H1 (cell line): ENCODE measurements at regions not wholly inside any gene's neighbourhood (a gene's known extent, or its start where the extent isn't known, plus 50 kb on each side); places are given as distances from the start of the nearest gene placed in this dataset.

Source experiments
- BACH1 ChIP-seq: IDR thresholded peaks from 2 replicates; pipeline ENCODE4 v1.6.1; 2012; ENCODE audit warnings: low read length, improper control_type of control experiment
- CBX5 ChIP-seq: fragments of 300-800, 300-1000 bp; sonication (generic); IDR thresholded peaks from 2 replicates; pipeline ENCODE4 v1.7.1; 2016; ENCODE audit warnings: antibody characterized with exemption, low read length, low read depth
- CEBPB ChIP-seq: IDR thresholded peaks from 2 replicates; pipeline ENCODE4 v1.6.1; 2012; ENCODE audit warnings: low read depth, low read length
- EZH2 ChIP-seq: fragments of 200-600 bp; sonication (generic); IDR thresholded peaks from 2 replicates; pipeline ENCODE4 v1.7.1; 2012; ENCODE audit warnings: low read depth, mild to moderate bottlenecking, moderate library complexity, low read length, inconsistent platforms; ENCODE audit not compliant: severe bottlenecking
- HDAC2 ChIP-seq, 2 experiments: fragments of 300-600 bp in 1 of 2; sonication (generic) in 1 of 2; IDR thresholded peaks; 2 replicates each; pipeline ENCODE4 v1.6.1; 2011 to 2012; ENCODE audit warnings: low read depth in 2 of 2, low read length in 2 of 2, mild to moderate bottlenecking in 2 of 2, moderate library complexity in 2 of 2, borderline replicate concordance in 1 of 2, inconsistent platforms in 1 of 2
- JUN ChIP-seq: IDR thresholded peaks from 2 replicates; pipeline ENCODE4 v1.6.1; 2011; ENCODE audit warnings: low read depth, mild to moderate bottlenecking, improper control_type of control experiment, low read length
- POLR2AphosphoS5 ChIP-seq: IDR thresholded peaks from 2 replicates; pipeline ENCODE4 v1.6.1; 2011; ENCODE audit warnings: low read depth, low read length
- RAD21 ChIP-seq, 2 experiments: IDR thresholded peaks in 1 of 2; conservative IDR thresholded peaks in 1 of 2; 2 replicates each; pipeline ENCODE4 v1.6.1; 2011; ENCODE audit warnings: low read depth in 2 of 2, low read length in 2 of 2, improper control_type of control experiment in 1 of 2, inconsistent platforms in 1 of 2, mild to moderate bottlenecking in 1 of 2, moderate library complexity in 1 of 2
- RFX5 ChIP-seq: IDR thresholded peaks from 2 replicates; pipeline ENCODE4 v1.6.1; 2011; ENCODE audit warnings: low read depth, low read length, improper control_type of control experiment, borderline replicate concordance
- RXRA ChIP-seq: IDR thresholded peaks from 2 replicates; pipeline ENCODE4 v1.6.1; 2011; ENCODE audit warnings: low read depth, mild to moderate bottlenecking, low read length, moderate library complexity; ENCODE audit not compliant: insufficient read depth
- SP1 ChIP-seq: IDR thresholded peaks from 2 replicates; pipeline ENCODE4 v1.6.1; 2011; ENCODE audit warnings: low read depth, low read length
- TAF7 ChIP-seq: optimal IDR thresholded peaks from 2 replicates; pipeline ENCODE3; 2011; ENCODE audit warnings: low read depth, mild to moderate bottlenecking, inconsistent platforms, low read length, moderate library complexity, borderline replicate concordance
- TBP ChIP-seq: IDR thresholded peaks from 2 replicates; pipeline ENCODE4 v1.6.1; 2011; ENCODE audit warnings: low read depth, low read length, improper control_type of control experiment
- TF ChIP-seq, protein P1 (sequence below): IDR thresholded peaks from 2 replicates; pipeline ENCODE4 v1.6.1; 2012; ENCODE audit warnings: inconsistent platforms

DNA sequence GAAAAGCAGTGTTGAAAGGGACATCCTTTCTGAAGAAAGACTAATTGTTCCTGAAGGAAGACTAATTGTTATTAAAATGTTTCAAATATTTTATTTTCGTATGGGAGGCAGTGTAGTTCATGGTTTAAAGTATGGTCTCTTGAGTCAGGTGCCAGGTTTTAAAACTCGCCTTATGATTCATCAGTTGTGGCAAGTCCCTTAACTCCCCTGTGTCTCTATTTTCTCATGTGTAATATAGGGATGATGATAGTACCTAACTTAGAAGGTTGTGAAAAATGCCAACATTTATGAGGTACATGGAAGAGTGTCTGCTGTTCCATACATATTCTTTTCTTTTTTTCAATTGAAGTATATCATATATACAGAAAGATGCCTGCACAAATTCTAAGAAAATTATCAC, 414.2 kb upstream of the DIPK2B start (continued):
- no peak for TF ChIP-seq BACH1
- no peak for TF ChIP-seq RFX5
- TF ChIP-seq TBP, result no peak
- no peak for TF ChIP-seq RXRA
- TF ChIP-seq HDAC2 (IDR thresholded peaks at IDR 0.05; ENCODE audit: borderline replicate concordance in 1 of 2, low read depth in 2 of 2, low read length in 2 of 2), result no peak
- TF ChIP-seq, protein P1, sequence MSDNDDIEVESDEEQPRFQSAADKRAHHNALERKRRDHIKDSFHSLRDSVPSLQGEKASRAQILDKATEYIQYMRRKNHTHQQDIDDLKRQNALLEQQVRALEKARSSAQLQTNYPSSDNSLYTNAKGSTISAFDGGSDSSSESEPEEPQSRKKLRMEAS, result no peak
- TF ChIP-seq CBX5, result no peak
- TF ChIP-seq RAD21 (IDR thresholded peaks at IDR 0.05 in 1 of 2, conservative IDR thresholded peaks at IDR 0.05 in 1 of 2; ENCODE audit: low read depth in 2 of 2, low read length in 2 of 2), result no peak
- no peak for TF ChIP-seq SP1
- no peak for TF ChIP-seq POLR2AphosphoS5
- no peak for TF ChIP-seq JUN
- TF ChIP-seq CEBPB, result no peak
- TF ChIP-seq EZH2, result no peak
- no peak for TF ChIP-seq TAF7
- TF ChIP-seq, all 59 proteins: peak for 0
